GM23338 (cell line): ENCODE measurements at regions not wholly inside any gene's neighbourhood (a gene's known extent, or its start where the extent isn't known, plus 50 kb on each side); places are given as distances from the start of the nearest gene placed in this dataset.

Source experiments
- ATAC-seq: fragments of 200-7000 bp; cut with Tn5 transposase; 3 replicates; pipeline ENCODE4 v1.9.1; 2020
- DNase-seq: peaks from one replicate; pipeline ENCODE4 v3.0.0-alpha.2; 2015; ENCODE audit warnings: low spot score
- H2AFZ ChIP-seq: fragments of 200-600 bp; sonication (generic); 2 replicates; pipeline ENCODE4 v1.8.0; 2016; ENCODE audit warnings: antibody characterized with exemption, mild to moderate bottlenecking, moderate library complexity
- H3F3A ChIP-seq: fragments of 200-600 bp; sonication (generic); replicated peaks from 2 replicates; pipeline ENCODE4 v1.8.0; 2017; ENCODE audit warnings: antibody characterized with exemption, mixed run types, low read depth
- H3K27ac ChIP-seq: fragments of 200-600 bp; sonication (generic); 2 replicates; pipeline ENCODE4 v1.6.1; 2016; ENCODE audit warnings: low read depth
- H3K27me3 ChIP-seq: fragments of 200-600 bp; sonication (generic); 2 replicates; pipeline ENCODE4 v1.8.0; 2016; ENCODE audit warnings: mild to moderate bottlenecking, mixed run types, moderate library complexity; ENCODE audit not compliant: insufficient read depth
- H3K36me3 ChIP-seq: fragments of 200-600 bp; sonication (generic); 2 replicates; pipeline ENCODE4 v1.8.0; 2016; ENCODE audit warnings: mild to moderate bottlenecking; ENCODE audit not compliant: insufficient read depth
- H3K4me1 ChIP-seq: fragments of 200-600 bp; sonication (generic); 2 replicates; pipeline ENCODE4 v1.8.0; 2016; ENCODE audit warnings: mild to moderate bottlenecking, moderate library complexity; ENCODE audit not compliant: insufficient read depth
- H3K4me2 ChIP-seq: fragments of 200-600 bp; sonication (generic); 2 replicates; pipeline ENCODE4 v1.7.1; 2017; ENCODE audit warnings: mixed run types
- H3K4me3 ChIP-seq: fragments of 200-600 bp; sonication (generic); 2 replicates; pipeline ENCODE4 v1.6.1; 2016; ENCODE audit warnings: mixed run types
- H3K79me2 ChIP-seq: fragments of 200-600 bp; sonication (generic); replicated peaks from 2 replicates; pipeline ENCODE4 v1.8.0; 2017; ENCODE audit warnings: mild to moderate bottlenecking; ENCODE audit not compliant: insufficient read depth
- H3K9me2 ChIP-seq: fragments of 200-600 bp; sonication (generic); 2 replicates; pipeline ENCODE4 v1.8.0; 2017; ENCODE audit not compliant: insufficient read depth
- H4K20me1 ChIP-seq: fragments of 200-600 bp; sonication (generic); replicated peaks from 2 replicates; pipeline ENCODE4 v1.8.0; 2017; ENCODE audit warnings: mild to moderate bottlenecking; ENCODE audit not compliant: insufficient read depth
- H3K27ac Mint-ChIP-seq: 2 replicates; pipeline ENCODE4 v1.8.0; 2020; ENCODE audit warnings: inconsistent platforms, mild to moderate bottlenecking, moderate library complexity, mixed read lengths
- H3K27me3 Mint-ChIP-seq: 3 replicates; pipeline ENCODE4 v1.8.0; 2022; ENCODE audit warnings: low read depth, mild to moderate bottlenecking, moderate library complexity, mixed read lengths, inconsistent platforms; ENCODE audit not compliant: insufficient read depth, poor library complexity
- H3K36me3 Mint-ChIP-seq: 3 replicates; pipeline ENCODE4 v1.8.0; 2021; ENCODE audit warnings: low read depth, mild to moderate bottlenecking, inconsistent platforms, moderate library complexity, mixed read lengths
- H3K4me1 Mint-ChIP-seq: 3 replicates; pipeline ENCODE4 v1.8.0; 2020; ENCODE audit warnings: mild to moderate bottlenecking, inconsistent platforms, mixed read lengths
- H3K4me3 Mint-ChIP-seq: 3 replicates; pipeline ENCODE4 v1.8.0; 2021; ENCODE audit warnings: moderate library complexity, mild to moderate bottlenecking, inconsistent platforms, mixed read lengths
- H3K9me3 Mint-ChIP-seq: 3 replicates; pipeline ENCODE4 v1.8.0; 2020; ENCODE audit warnings: moderate library complexity, mild to moderate bottlenecking, inconsistent platforms, mixed read lengths
- CREB1 ChIP-seq: fragments of 250-450 bp; sonication (Bioruptor Pico); IDR thresholded peaks from 2 replicates; pipeline ENCODE4 v1.5.0; 2020; ENCODE audit warnings: low read depth, mild to moderate bottlenecking, moderate library complexity
- CTCF ChIP-seq, 2 experiments: fragments of 200-600 bp in 1 of 2; sonication (generic) in 1 of 2; conservative IDR thresholded peaks; 2 replicates each; pipeline versions ENCODE4 v1.5.1 to v1.6.1; 2016 to 2017; ENCODE audit warnings: antibody characterized with exemption in 2 of 2, low read depth in 2 of 2, mild to moderate bottlenecking in 2 of 2, moderate library complexity in 1 of 2
- ETS1 ChIP-seq: IDR thresholded peaks from 2 replicates; pipeline ENCODE4 v1.6.1; 2016; ENCODE audit warnings: antibody characterized with exemption
- EZH2 ChIP-seq: fragments of 200-600 bp; sonication (generic); IDR thresholded peaks from one replicate; pipeline ENCODE4 v1.8.0; 2017; ENCODE audit warnings: antibody characterized with exemption, mild to moderate bottlenecking, low read depth; ENCODE audit not compliant: unreplicated experiment
- EZH2phosphoT487 ChIP-seq: fragments of 200-600 bp; sonication (generic); IDR thresholded peaks from one replicate; pipeline ENCODE4 v1.8.1; 2018; ENCODE audit warnings: antibody characterized with exemption; ENCODE audit not compliant: unreplicated experiment
- JUNB ChIP-seq: IDR thresholded peaks from one replicate; pipeline ENCODE4 v1.6.1; 2016; ENCODE audit warnings: antibody characterized with exemption; ENCODE audit not compliant: unreplicated experiment
- NANOG ChIP-seq: IDR thresholded peaks from 2 replicates; pipeline ENCODE4 v1.6.1; 2016; ENCODE audit warnings: antibody characterized with exemption, borderline replicate concordance
- POLR2AphosphoS5 ChIP-seq: IDR thresholded peaks from 2 replicates; pipeline ENCODE4 v1.6.1; 2016; ENCODE audit warnings: antibody characterized with exemption, low read depth
- REST ChIP-seq: IDR thresholded peaks from one replicate; pipeline ENCODE4 v1.6.1; 2018; ENCODE audit warnings: antibody characterized with exemption; ENCODE audit not compliant: unreplicated experiment
- STAT1 ChIP-seq: IDR thresholded peaks from one replicate; pipeline ENCODE4 v1.6.1; 2016; ENCODE audit warnings: antibody characterized with exemption; ENCODE audit not compliant: unreplicated experiment
- ZNF114 ChIP-seq: fragments of 250-450 bp; sonication (Bioruptor Pico); IDR thresholded peaks from 2 replicates; pipeline ENCODE4 v1.5.0; 2020; ENCODE audit warnings: mild to moderate bottlenecking, moderate library complexity
- ZNF331 ChIP-seq: fragments of 250-450 bp; sonication (Bioruptor Pico); IDR thresholded peaks from 2 replicates; pipeline ENCODE4 v1.5.0; 2020; ENCODE audit warnings: low read depth, mild to moderate bottlenecking, moderate library complexity
- ZNF462 ChIP-seq: fragments of 250-450 bp; sonication (Bioruptor Pico); IDR thresholded peaks from 2 replicates; pipeline ENCODE4 v1.5.0; 2020; ENCODE audit warnings: mild to moderate bottlenecking, moderate library complexity

- DNase-seq (no peak), ATAC-seq (no peak)
- Histone ChIP-seq H2AFZ (no peak overlapping the region), H3K36me3 (no peaks in the 10 kb centered on the region), H3K27me3 (no peaks in the 10 kb centered on the region), H3F3A (no peaks in the 10 kb centered on the region), H3K4me2 (no peak overlapping the region), H3K79me2 (no peaks in the 10 kb centered on the region), H3K4me1 (no peaks in the 10 kb centered on the region), H3K9me2 (no peaks in the 10 kb centered on the region), H3K4me3 (no peak overlapping the region), H4K20me1 (no peaks in the 10 kb centered on the region), H3K27ac (no peak overlapping the region)
- Mint-ChIP-seq H3K27me3 (no peaks in the 10 kb centered on the region), H3K4me1 (peaks cover 5% of the 10 kb centered on the region; the same call in 2 of the 3 replicates), H3K27ac (no peak overlapping the region), H3K9me3 (no peaks in the 10 kb centered on the region; the same call in 2 of the 3 replicates), H3K4me3 (no peak overlapping the region), H3K36me3 (no peaks in the 10 kb centered on the region)
- TF ChIP-seq EZH2, result no peak
- TF ChIP-seq CREB1 (CRISPR knock-in tag), result no peak
- TF ChIP-seq ZNF331 (CRISPR knock-in tag), result no peak
- no peak for TF ChIP-seq NANOG
- TF ChIP-seq EZH2phosphoT487, result no peak
- no peak for TF ChIP-seq ETS1
- TF ChIP-seq REST, result no peak
- TF ChIP-seq STAT1, result no peak
- TF ChIP-seq ZNF462 (CRISPR knock-in tag), result no peak
- no peak for TF ChIP-seq ZNF114
- no peak for TF ChIP-seq POLR2AphosphoS5
- no peak for TF ChIP-seq JUNB
- TF ChIP-seq CTCF (conservative IDR thresholded peaks at IDR 0.05; ENCODE audit: low read depth in 2 of 2), result no peak
Measured at GRCh38 chr11:79786961-79787360, 346.1 kb upstream of the TENM4 start.
